A549 (cell line): ENCODE measurements at regions not wholly inside any gene's neighbourhood (a gene's known extent, or its start where the extent isn't known, plus 50 kb on each side); places are given as distances from the start of the nearest gene placed in this dataset.

ENCODE experiments used
- ATAC-seq, 2 experiments: fragments of 200-7000 bp in 1 of 2; fragments of >200 bp in 1 of 2; cut with Nextera tagmentation in 1 of 2; cut with Tn5 transposase in 1 of 2; 3 replicates each; pipeline versions ENCODE4 v1.8.0 to v1.9.1; 2018 to 2020; ENCODE audit warnings: mild to moderate bottlenecking in 1 of 2, moderate library complexity in 1 of 2
- CTCF ChIA-PET: fragments of 300-600 bp; sonication (Branson Sonifier 250); formaldehyde crosslinking; extraction: SDS; loops from one replicate; lab custom pipeline; 2021; ENCODE audit warnings: antibody characterized with exemption, inconsistent platforms; lab: Yijun Ruan, JAX
- POLR2A ChIA-PET: fragments of 350-600 bp; formaldehyde crosslinking; extraction: SDS; loops from one replicate; lab custom pipeline; 2021; ENCODE audit warnings: antibody characterized with exemption, inconsistent platforms; lab: Yijun Ruan, JAX
- DNase-seq, 2 experiments: peaks; one replicate each; pipeline versions ENCODE4 v3.0.0 to v3.0.0-alpha.2; 2011 to 2016; ENCODE audit warnings: low read depth in 1 of 2, low spot score in 1 of 2
- FAIRE-seq: peaks from 2 replicates; lab custom pipeline; 2011; peaks lifted over from hg19 to GRCh38; lab: Jason Lieb, UNC
- H3K27ac ChIP-seq, 2 experiments: fragments of >200 bp; sonication (Bioruptor Twin); formaldehyde crosslinking; 3 replicates each; pipeline ENCODE4 v1.5.1; 2016 to 2017
- H3K4me1 ChIP-seq: fragments of >200 bp; sonication (Bioruptor Twin); formaldehyde crosslinking; 3 replicates; pipeline ENCODE4 v1.6.1; 2016
- H3K4me2 ChIP-seq: fragments of >200 bp; sonication (Bioruptor Twin); formaldehyde crosslinking; 3 replicates; pipeline ENCODE4 v1.6.1; 2016
- H3K4me3 ChIP-seq: fragments of >200 bp; sonication (Bioruptor Twin); formaldehyde crosslinking; 3 replicates; pipeline ENCODE4 v1.5.1; 2016
- H3K9me3 ChIP-seq: fragments of >200 bp; sonication (Bioruptor Twin); formaldehyde crosslinking; 3 replicates; pipeline ENCODE4 v1.6.1; 2016
- BCL3 ChIP-seq: fragments of >200 bp; sonication (Bioruptor Twin); formaldehyde crosslinking; IDR thresholded peaks from 3 replicates; pipeline ENCODE4 v1.6.1; 2016
- BHLHE40 ChIP-seq: IDR thresholded peaks from 2 replicates; pipeline ENCODE4 v1.6.1; 2012; ENCODE audit warnings: low read depth, low read length, inconsistent platforms
- CBX8 ChIP-seq: fragments of 200-600 bp; sonication (generic); IDR thresholded peaks from 2 replicates; pipeline ENCODE4 v1.6.1; 2016
- EHMT2 ChIP-seq: fragments of 200-600 bp; sonication (generic); IDR thresholded peaks from 2 replicates; pipeline ENCODE4 v1.6.1; 2016; ENCODE audit warnings: antibody characterized with exemption, low read depth, mild to moderate bottlenecking, moderate library complexity
- ELK1 ChIP-seq: fragments of 150-350 bp; IDR thresholded peaks from 2 replicates; pipeline ENCODE4 v1.6.1; 2014; ENCODE audit warnings: low read depth, mild to moderate bottlenecking, low read length
- EP300 ChIP-seq, 2 experiments: fragments of >200 bp; sonication (Bioruptor Twin); formaldehyde crosslinking; IDR thresholded peaks; 2 replicates in 1 of 2; 3 replicates in 1 of 2; pipeline ENCODE4 v1.6.1; 2016 to 2017
- ESRRA ChIP-seq: fragments of 150-350 bp; IDR thresholded peaks from 2 replicates; pipeline ENCODE4 v1.6.1; 2014; ENCODE audit warnings: mild to moderate bottlenecking, low read length, borderline replicate concordance
- FOSB ChIP-seq: fragments of 250-450 bp; sonication (Bioruptor Pico); IDR thresholded peaks from 2 replicates; pipeline ENCODE4 v1.5.0; 2020; ENCODE audit warnings: mild to moderate bottlenecking, moderate library complexity
- FOXS1 ChIP-seq: fragments of 250-450 bp; sonication (Bioruptor Pico); IDR thresholded peaks from 2 replicates; pipeline ENCODE4 v1.5.0; 2020; ENCODE audit warnings: mild to moderate bottlenecking, moderate library complexity
- JUN ChIP-seq, 2 experiments: fragments of >200 bp; sonication (Bioruptor Twin); formaldehyde crosslinking; IDR thresholded peaks; 2 replicates in 1 of 2; 3 replicates in 1 of 2; pipeline ENCODE4 v1.6.1; 2016 to 2017
- MYC ChIP-seq: IDR thresholded peaks from 2 replicates; pipeline ENCODE4 v1.6.1; 2012; ENCODE audit warnings: mild to moderate bottlenecking, inconsistent platforms, low read length, improper control_type of control experiment, borderline replicate concordance
- NFE2L2 ChIP-seq: fragments of 150-350 bp; conservative IDR thresholded peaks from 2 replicates; pipeline ENCODE4 v1.6.1; 2014; ENCODE audit warnings: low read length
- NPAS2 ChIP-seq: fragments of 250-450 bp; sonication (Bioruptor Pico); IDR thresholded peaks from 2 replicates; pipeline ENCODE4 v1.8.0; 2022; ENCODE audit warnings: mild to moderate bottlenecking, moderate library complexity, borderline replicate concordance
- PHF8 ChIP-seq: fragments of 200-600 bp; sonication (generic); IDR thresholded peaks from 2 replicates; pipeline ENCODE4 v1.6.1; 2016; ENCODE audit warnings: low read depth, mild to moderate bottlenecking, antibody characterized with exemption, moderate library complexity, borderline replicate concordance
- POLR2A ChIP-seq: IDR thresholded peaks from 2 replicates; pipeline ENCODE4 v1.6.1; 2012; ENCODE audit warnings: mild to moderate bottlenecking, low read length
- POLR2AphosphoS2 ChIP-seq: conservative IDR thresholded peaks from 2 replicates; pipeline ENCODE4 v1.6.1; 2012; ENCODE audit warnings: low read length, improper control_type of control experiment, inconsistent platforms
- RFX5 ChIP-seq: fragments of 450-650 bp; IDR thresholded peaks from 2 replicates; pipeline ENCODE4 v1.7.1; 2014; ENCODE audit warnings: antibody characterized with exemption, mild to moderate bottlenecking, moderate library complexity
- RNF2 ChIP-seq: fragments of 200-600 bp; sonication (generic); IDR thresholded peaks from 2 replicates; pipeline ENCODE4 v1.6.1; 2016; ENCODE audit warnings: low read depth, mild to moderate bottlenecking, antibody characterized with exemption, moderate library complexity, borderline replicate concordance
- TFCP2L1 ChIP-seq: fragments of 250-450 bp; sonication (Bioruptor Pico); IDR thresholded peaks from 2 replicates; pipeline ENCODE4 v1.5.0; 2021; ENCODE audit warnings: mild to moderate bottlenecking
- USF2 ChIP-seq: fragments of 450-650 bp; IDR thresholded peaks from 2 replicates; pipeline ENCODE4 v1.6.1; 2014; ENCODE audit warnings: antibody characterized with exemption
- ZFP36 ChIP-seq: fragments of 450-650 bp; IDR thresholded peaks from 2 replicates; pipeline ENCODE4 v1.6.1; 2014; ENCODE audit warnings: borderline replicate concordance; ENCODE audit not compliant: partially characterized antibody
- ZNF302 ChIP-seq: fragments of 250-450 bp; sonication (Bioruptor Pico); IDR thresholded peaks from 2 replicates; pipeline ENCODE4 v1.9.0; 2021; ENCODE audit warnings: inconsistent platforms, mild to moderate bottlenecking, moderate library complexity
- WGBS: methylation state at CpG from one replicate; pipeline ENCODE4 v1.1.6; 2017; ENCODE audit errors: missing lambda C conversion rate; 5-methylcytosine and 5-hydroxymethylcytosine counted together
- TF ChIP-seq, protein P1 (sequence below): IDR thresholded peaks from 2 replicates; pipeline ENCODE4 v1.6.1; 2012

GRCh38 chr3:181362378-181362777 is 349.3 kb upstream of the SOX2 start:
- TF ChIP-seq FOXS1 = no peak
- ATAC-seq (no peak), FAIRE-seq (no peak), DNase-seq (no peak)
- Histone ChIP-seq H3K4me2 (no peak overlapping the region), H3K27ac (no peak overlapping the region), H3K4me1 (no peaks in the 10 kb centered on the region), H3K9me3 (no peaks in the 10 kb centered on the region), H3K4me3 (no peak overlapping the region)
- POLR2A ChIA-PET = no interaction called here
- CTCF ChIA-PET = no interaction called here

GRCh38 chr3:181358562-181358961 is 353.2 kb upstream of the SOX2 start:
- ATAC-seq = no peak
- H3K27ac ChIP-seq = no peak overlapping the region
- DNase-seq = no peak
- 14% methylated on average over 3 of the region's 3 CpGs for WGBS
- no peak for FAIRE-seq
- POLR2A ChIA-PET = no interaction called here
- no peaks in the 10 kb centered on the region for H3K4me1 ChIP-seq
- CTCF ChIA-PET = no interaction called here
- no peak overlapping the region for H3K4me2 ChIP-seq
- no peak overlapping the region for H3K4me3 ChIP-seq
- H3K9me3 ChIP-seq = no peaks in the 10 kb centered on the region
- TF ChIP-seq EHMT2 (no peak), PHF8 (no peak), RFX5 (no peak), JUN (IDR thresholded peaks at IDR 0.05) (no peak), USF2 (no peak), POLR2A (no peak)

DNA sequence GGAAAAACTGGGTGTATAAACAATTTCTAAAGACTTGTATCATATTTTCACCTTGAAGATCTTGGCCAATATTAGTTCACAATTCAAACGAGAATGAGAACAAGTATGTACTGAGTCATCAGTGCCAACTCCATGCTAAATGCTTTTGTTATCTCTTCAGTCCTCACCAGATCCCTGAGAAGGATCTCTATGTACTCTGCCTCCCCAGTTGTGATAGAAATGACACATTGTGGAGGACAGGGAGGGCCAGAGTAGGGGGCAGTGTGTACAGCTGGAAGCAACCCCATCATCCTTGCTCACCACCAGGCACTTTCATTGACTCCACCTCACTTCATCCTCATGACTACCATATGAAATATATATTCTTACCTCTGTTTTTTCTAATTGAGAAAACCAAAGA is 353.7 kb upstream of the SOX2 start:
- WGBS = 4% methylated on average over 1 of the region's 1 CpG
- H3K4me1 ChIP-seq = no peaks in the 10 kb centered on the region
- no peak overlapping the region for H3K4me3 ChIP-seq
- no peak overlapping the region for H3K4me2 ChIP-seq
- H3K9me3 ChIP-seq = no peaks in the 10 kb centered on the region
- DNase-seq (no peak), ATAC-seq (no peak), FAIRE-seq (no peak)
- TF ChIP-seq FOSB (no peak), ZNF302 (CRISPR knock-in tag) (no peak), ESRRA (no peak), CBX8 (no peak), JUN (IDR thresholded peaks at IDR 0.05) (no peak), RNF2 (no peak), NPAS2 (CRISPR knock-in tag) (no peak), BHLHE40 (no peak), TFCP2L1 (no peak), POLR2AphosphoS2 (no peak), MYC (no peak), EP300 (IDR thresholded peaks at IDR 0.05) (no peak), BCL3 (no peak), ELK1 (no peak), NFE2L2 (no peak), ZFP36 (no peak)
- TF ChIP-seq, protein P1, sequence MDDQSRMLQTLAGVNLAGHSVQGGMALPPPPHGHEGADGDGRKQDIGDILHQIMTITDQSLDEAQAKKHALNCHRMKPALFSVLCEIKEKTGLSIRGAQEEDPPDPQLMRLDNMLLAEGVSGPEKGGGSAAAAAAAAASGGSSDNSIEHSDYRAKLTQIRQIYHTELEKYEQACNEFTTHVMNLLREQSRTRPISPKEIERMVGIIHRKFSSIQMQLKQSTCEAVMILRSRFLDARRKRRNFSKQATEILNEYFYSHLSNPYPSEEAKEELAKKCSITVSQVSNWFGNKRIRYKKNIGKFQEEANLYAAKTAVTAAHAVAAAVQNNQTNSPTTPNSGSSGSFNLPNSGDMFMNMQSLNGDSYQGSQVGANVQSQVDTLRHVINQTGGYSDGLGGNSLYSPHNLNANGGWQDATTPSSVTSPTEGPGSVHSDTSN = no peak
- H3K27ac ChIP-seq = no peak overlapping the region
- ChIA-PET POLR2A (no interaction called here), CTCF (no interaction called here)
